ENCODE measurements at regions not wholly inside any gene's neighbourhood (a gene's known extent, or its start where the extent isn't known, plus 50 kb on each side); places are given as distances from the start of the nearest gene placed in this dataset.

GRCh38 chr7:16242920-16243319 lies 178.4 kb downstream of the CRPPA start:
- no peak for TF ChIP-seq POLR2A (IDR thresholded peaks at IDR 0.05; ENCODE audit: low read length)
- TF ChIP-seq GATA1 (IDR thresholded peaks at IDR 0.05; ENCODE audit: low read depth, low read length) = no peak
